ENCODE measurements at regions not wholly inside any gene's neighbourhood (a gene's known extent, or its start where the extent isn't known, plus 50 kb on each side); places are given as distances from the start of the nearest gene placed in this dataset.

DNA sequence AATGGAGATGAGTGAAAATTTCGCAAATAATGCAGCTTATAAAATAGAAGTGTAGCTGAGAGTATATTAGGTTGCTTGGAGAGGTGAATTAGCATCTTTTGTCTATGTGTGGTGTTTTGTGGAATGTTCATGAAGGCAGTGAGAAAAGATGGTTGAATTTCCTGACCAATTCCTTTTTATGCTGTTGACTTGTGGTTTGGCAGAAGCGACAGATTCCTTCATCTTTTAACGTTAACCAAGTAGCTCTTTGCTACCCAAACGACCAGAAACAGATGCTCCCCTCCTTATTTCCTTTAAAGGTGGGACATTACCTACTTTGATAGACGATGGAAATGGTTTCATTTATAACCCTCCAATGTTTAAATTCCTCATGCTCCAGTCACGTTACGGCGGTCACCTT lies 390.5 kb downstream of the QKI start:
- H3K23ac ChIP-seq (ENCODE audit: insufficient read length, low read depth, low read length) = no peak overlapping the region
- no peak overlapping the region for H2BK15ac ChIP-seq (ENCODE audit: low read depth, low read length)
- H3K9me3 ChIP-seq (ENCODE audit: control insufficient read depth, low read depth, low read length) = no peaks in the 10 kb centered on the region
- H3K4ac ChIP-seq (ENCODE audit: low read depth, low read length) = no peak overlapping the region
- H3K36me3 Mint-ChIP-seq (ENCODE audit: insufficient read depth in 1 of 3, low read depth in 3 of 3) = no peaks in the 10 kb centered on the region; a peak in 1 of 7 replicates
- DNase-seq = no peak
- no peak overlapping the region for H3K18ac ChIP-seq (ENCODE audit: insufficient read length, low read depth, low read length)
- no peak overlapping the region for H3K4me3 Mint-ChIP-seq
- no peak overlapping the region for H3K14ac ChIP-seq (ENCODE audit: insufficient read depth, low read length)
- no peaks in the 10 kb centered on the region for H4K20me1 ChIP-seq (ENCODE audit: control insufficient read depth, insufficient read depth, insufficient read length)
- H3K9ac ChIP-seq (ENCODE audit: extremely low read depth, insufficient read length, low read length) = no peak overlapping the region
- no peak overlapping the region for H2AFZ ChIP-seq (ENCODE audit: low read length)
- H4K8ac ChIP-seq (replicated peaks; ENCODE audit: insufficient read length, low read depth, low read length) = no peak overlapping the region
- H3K56ac ChIP-seq (ENCODE audit: insufficient read length, low read depth, low read length) = no peak overlapping the region
- no peaks in the 10 kb centered on the region for H3K27me3 Mint-ChIP-seq (ENCODE audit: low read depth)
- no peak overlapping the region for H2BK120ac ChIP-seq (ENCODE audit: low read depth, low read length, poor library complexity, severe bottlenecking)
- no peaks in the 10 kb centered on the region for H3K79me2 ChIP-seq (ENCODE audit: insufficient read depth, low read length)
- TF ChIP-seq, protein P1, sequence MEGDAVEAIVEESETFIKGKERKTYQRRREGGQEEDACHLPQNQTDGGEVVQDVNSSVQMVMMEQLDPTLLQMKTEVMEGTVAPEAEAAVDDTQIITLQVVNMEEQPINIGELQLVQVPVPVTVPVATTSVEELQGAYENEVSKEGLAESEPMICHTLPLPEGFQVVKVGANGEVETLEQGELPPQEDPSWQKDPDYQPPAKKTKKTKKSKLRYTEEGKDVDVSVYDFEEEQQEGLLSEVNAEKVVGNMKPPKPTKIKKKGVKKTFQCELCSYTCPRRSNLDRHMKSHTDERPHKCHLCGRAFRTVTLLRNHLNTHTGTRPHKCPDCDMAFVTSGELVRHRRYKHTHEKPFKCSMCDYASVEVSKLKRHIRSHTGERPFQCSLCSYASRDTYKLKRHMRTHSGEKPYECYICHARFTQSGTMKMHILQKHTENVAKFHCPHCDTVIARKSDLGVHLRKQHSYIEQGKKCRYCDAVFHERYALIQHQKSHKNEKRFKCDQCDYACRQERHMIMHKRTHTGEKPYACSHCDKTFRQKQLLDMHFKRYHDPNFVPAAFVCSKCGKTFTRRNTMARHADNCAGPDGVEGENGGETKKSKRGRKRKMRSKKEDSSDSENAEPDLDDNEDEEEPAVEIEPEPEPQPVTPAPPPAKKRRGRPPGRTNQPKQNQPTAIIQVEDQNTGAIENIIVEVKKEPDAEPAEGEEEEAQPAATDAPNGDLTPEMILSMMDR (conservative IDR thresholded peaks at IDR 0.05) = no peak
- H3K27ac ChIP-seq (ENCODE audit: insufficient read length, low read depth, low read length) = no peak overlapping the region
- no peaks in the 10 kb centered on the region; a peak in 1 of 5 replicates for H3K9me3 Mint-ChIP-seq
- H3K27me3 ChIP-seq (ENCODE audit: insufficient read depth, low read length) = no peaks in the 10 kb centered on the region
- no peak overlapping the region for H2BK5ac ChIP-seq (ENCODE audit: insufficient read length, low read length)
- no peak overlapping the region for H4K5ac ChIP-seq (ENCODE audit: insufficient read length, low read depth, low read length)
- no peaks in the 10 kb centered on the region for H3K4me1 ChIP-seq (ENCODE audit: insufficient read depth, low read length)
- no peak overlapping the region for H3K4me2 ChIP-seq (ENCODE audit: insufficient read depth, insufficient read length, low read length)
- no peaks in the 10 kb centered on the region for H3K23me2 ChIP-seq (ENCODE audit: insufficient read length, low read depth, low read length, poor library complexity, severe bottlenecking)
- no peak overlapping the region for H2BK20ac ChIP-seq (ENCODE audit: low read depth, low read length, poor library complexity, severe bottlenecking)
- no peak overlapping the region for H3K27ac Mint-ChIP-seq
- peaks cover 8 to 9% of the 10 kb centered on the region in 2 experiments for H3K4me1 Mint-ChIP-seq
- H2AK5ac ChIP-seq (ENCODE audit: insufficient read length, low read length) = no peak overlapping the region
- no peak overlapping the region for H2BK12ac ChIP-seq (ENCODE audit: insufficient read length, low read depth, low read length)
- H3K79me1 ChIP-seq (ENCODE audit: insufficient read depth, low read depth, low read length, poor library complexity, severe bottlenecking) = no peaks in the 10 kb centered on the region
- H3T11ph ChIP-seq (ENCODE audit: low read length) = no peak overlapping the region
- WGBS (ENCODE audit: extremely low coverage, insufficient read length, low lambda C conversion rate) = no CpG with 5 or more reads among the region's 8 CpGs
- no peak overlapping the region for H4K91ac ChIP-seq (ENCODE audit: insufficient read length, low read depth, low read length)

Measured in H9 (cell line).